OCI-LY3 (cell line): ENCODE measurements at regions not wholly inside any gene's neighbourhood (a gene's known extent, or its start where the extent isn't known, plus 50 kb on each side); places are given as distances from the start of the nearest gene placed in this dataset.
A peak's percentile ranks its signal among the peaks of the same experiment; 100 is the strongest.

Experiments
- H2AFZ ChIP-seq: fragments of 200-600, 300-600 bp; shearing (Covaris generic); 2 replicates; pipeline ENCODE4 v1.6.0; 2014; ENCODE audit warnings: antibody characterized with exemption, low read depth, low read length
- H3K27ac ChIP-seq: fragments of 200-600, 300-600 bp; sonication (generic); 2 replicates; pipeline ENCODE4 v1.5.1; 2014; ENCODE audit warnings: mild to moderate bottlenecking, low read length, moderate library complexity, mixed read lengths
- H3K27me3 ChIP-seq: fragments of 200-600, 300-600 bp; sonication (generic); 2 replicates; pipeline ENCODE4 v1.6.1; 2014; ENCODE audit warnings: low read depth, low read length, mixed read lengths
- H3K36me3 ChIP-seq: fragments of 200-600, 300-600 bp; sonication (generic); replicated peaks from 2 replicates; pipeline ENCODE3; 2014; ENCODE audit warnings: low read depth, low read length, mixed read lengths
- H3K4me1 ChIP-seq: fragments of 300-600, 200-600 bp; sonication (generic); 2 replicates; pipeline ENCODE4 v1.6.1; 2014; ENCODE audit warnings: low read length, mixed read lengths
- H3K4me2 ChIP-seq: fragments of 200-600, 300-600 bp; sonication (generic); 2 replicates; pipeline ENCODE4 v1.6.1; 2014; ENCODE audit warnings: low read length, mixed read lengths
- H3K4me3 ChIP-seq: fragments of 300-600, 200-600 bp; sonication (generic); 2 replicates; pipeline ENCODE4 v1.5.1; 2014; ENCODE audit warnings: antibody characterized with exemption, mild to moderate bottlenecking, low read length, moderate library complexity
- H3K79me2 ChIP-seq: fragments of 300-600, 200-600 bp; shearing (Covaris generic); 2 replicates; pipeline ENCODE4 v1.6.1; 2014; ENCODE audit warnings: mild to moderate bottlenecking, low read length, mixed read lengths
- H3K9ac ChIP-seq: fragments of 300-600, 200-600 bp; shearing (Covaris generic); 2 replicates; pipeline ENCODE4 v1.6.0; 2014; ENCODE audit warnings: mild to moderate bottlenecking, low read length, moderate library complexity
- H3K9me3 ChIP-seq: fragments of 200-600, 300-600 bp; shearing (Covaris generic); 2 replicates; pipeline ENCODE4 v1.6.1; 2014; ENCODE audit warnings: low read length, mixed read lengths; ENCODE audit not compliant: insufficient read depth
- H4K20me1 ChIP-seq: fragments of 200-600, 300-600 bp; sonication (generic); 2 replicates; pipeline ENCODE4 v1.6.1; 2016; ENCODE audit warnings: low read length, mixed read lengths; ENCODE audit not compliant: insufficient read depth
- EZH2phosphoT487 ChIP-seq: fragments of 200-600 bp; shearing (Covaris generic); IDR thresholded peaks from 2 replicates; pipeline ENCODE4 v1.6.1; 2018; ENCODE audit warnings: antibody characterized with exemption, mixed run types, low read depth
- TF ChIP-seq, protein P1 (sequence below): fragments of 200-600, 300-600 bp; sonication (generic); IDR thresholded peaks from 2 replicates; pipeline ENCODE4 v1.5.1; 2014; ENCODE audit warnings: antibody characterized with exemption, low read length, low read depth

- Histone ChIP-seq H3K4me2 (peak overlapping the region; percentile 35), H3K79me2 (no peaks in the 10 kb centered on the region), H2AFZ (peak overlapping the region; percentile 1; the same call in 1 of the 2 replicates), H3K9ac (peak overlapping the region; percentile 40; the same call in 1 of the 2 replicates), H3K27ac (peak overlapping the region; percentile 66), H4K20me1 (no peaks in the 10 kb centered on the region), H3K36me3 (no peaks in the 10 kb centered on the region), H3K9me3 (0 out of 2 replicates have a peak, but pooled peaks cover 4% of the 10 kb centered on the region), H3K27me3 (no peaks in the 10 kb centered on the region), H3K4me1 (peaks cover 46% of the 10 kb centered on the region), H3K4me3 (no peak overlapping the region; the same call in 1 of the 2 replicates)
- TF ChIP-seq EZH2phosphoT487, result no peak
- TF ChIP-seq, protein P1, sequence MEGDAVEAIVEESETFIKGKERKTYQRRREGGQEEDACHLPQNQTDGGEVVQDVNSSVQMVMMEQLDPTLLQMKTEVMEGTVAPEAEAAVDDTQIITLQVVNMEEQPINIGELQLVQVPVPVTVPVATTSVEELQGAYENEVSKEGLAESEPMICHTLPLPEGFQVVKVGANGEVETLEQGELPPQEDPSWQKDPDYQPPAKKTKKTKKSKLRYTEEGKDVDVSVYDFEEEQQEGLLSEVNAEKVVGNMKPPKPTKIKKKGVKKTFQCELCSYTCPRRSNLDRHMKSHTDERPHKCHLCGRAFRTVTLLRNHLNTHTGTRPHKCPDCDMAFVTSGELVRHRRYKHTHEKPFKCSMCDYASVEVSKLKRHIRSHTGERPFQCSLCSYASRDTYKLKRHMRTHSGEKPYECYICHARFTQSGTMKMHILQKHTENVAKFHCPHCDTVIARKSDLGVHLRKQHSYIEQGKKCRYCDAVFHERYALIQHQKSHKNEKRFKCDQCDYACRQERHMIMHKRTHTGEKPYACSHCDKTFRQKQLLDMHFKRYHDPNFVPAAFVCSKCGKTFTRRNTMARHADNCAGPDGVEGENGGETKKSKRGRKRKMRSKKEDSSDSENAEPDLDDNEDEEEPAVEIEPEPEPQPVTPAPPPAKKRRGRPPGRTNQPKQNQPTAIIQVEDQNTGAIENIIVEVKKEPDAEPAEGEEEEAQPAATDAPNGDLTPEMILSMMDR, result no peak
Observed at GRCh38 chrX:40303256-40304077, 205.7 kb upstream of the BCOR start.

DNA sequence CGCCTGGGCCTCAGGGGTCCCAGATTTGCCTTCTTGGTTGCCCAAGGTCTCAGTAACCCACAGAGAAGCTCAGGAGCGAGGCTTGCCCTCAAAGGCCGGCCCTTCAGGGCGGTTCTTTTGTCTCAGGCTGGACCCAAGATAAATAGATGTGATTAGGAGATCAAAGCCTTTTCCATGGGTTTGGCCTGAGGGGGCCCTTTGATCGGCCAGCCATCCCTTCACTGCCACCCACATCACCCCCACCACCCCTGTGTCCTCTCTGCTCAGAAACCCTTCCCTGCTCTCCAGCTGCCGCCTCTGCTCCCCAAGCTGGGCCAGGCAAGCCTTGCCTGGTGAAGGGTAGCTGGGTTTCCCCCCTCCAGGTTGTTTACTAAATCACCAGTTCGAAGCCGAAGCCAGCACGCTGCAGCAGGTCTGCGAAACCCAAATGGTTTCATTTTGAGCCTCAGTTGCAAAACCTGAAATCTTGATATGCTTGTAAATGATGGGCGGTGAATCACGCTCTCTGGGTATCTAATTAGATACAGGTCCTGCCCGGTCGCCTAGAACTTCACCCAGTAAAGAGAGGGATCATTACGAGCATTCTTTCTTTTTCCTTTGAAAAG lies 202.6 kb upstream of the BCOR start:
- H3K4me1 ChIP-seq, result peaks cover 54% of the 10 kb centered on the region
- H3K36me3 ChIP-seq, result no peaks in the 10 kb centered on the region
- TF ChIP-seq EZH2phosphoT487, result no peak
- TF ChIP-seq, protein P1, result no peak
- peak overlapping the region; percentile 100 for H3K27ac ChIP-seq
- H3K9ac ChIP-seq, result peak overlapping the region; percentile 91
- peak overlapping the region; percentile 41 for H2AFZ ChIP-seq
- H3K27me3 ChIP-seq, result no peaks in the 10 kb centered on the region
- H3K79me2 ChIP-seq, result no peaks in the 10 kb centered on the region
- no peaks in the 10 kb centered on the region for H3K9me3 ChIP-seq
- no peaks in the 10 kb centered on the region for H4K20me1 ChIP-seq
- peak overlapping the region; percentile 72 for H3K4me3 ChIP-seq
- peak overlapping the region; percentile 98 for H3K4me2 ChIP-seq

- H3K79me2 ChIP-seq, result no peaks in the 10 kb centered on the region
- peak overlapping the region; percentile 61; the same call in 1 of the 2 replicates for H2AFZ ChIP-seq
- H3K4me3 ChIP-seq, result peak overlapping the region; percentile 72
- no peaks in the 10 kb centered on the region for H4K20me1 ChIP-seq
- no peaks in the 10 kb centered on the region for H3K36me3 ChIP-seq
- TF ChIP-seq, protein P1, result no peak
- no peak for TF ChIP-seq EZH2phosphoT487
- no peaks in the 10 kb centered on the region for H3K9me3 ChIP-seq
- H3K4me1 ChIP-seq, result peaks cover 54% of the 10 kb centered on the region
- H3K9ac ChIP-seq, result peak overlapping the region; percentile 91
- H3K4me2 ChIP-seq, result peak overlapping the region; percentile 98
- peak overlapping the region; percentile 100 for H3K27ac ChIP-seq
- no peaks in the 10 kb centered on the region for H3K27me3 ChIP-seq
Observed at GRCh38 chrX:40299641-40300046, 201.9 kb upstream of the BCOR start.
